EL (cell line): ENCODE measurements at regions not wholly inside any gene's neighbourhood (a gene's known extent, or its start where the extent isn't known, plus 50 kb on each side); places are given as distances from the start of the nearest gene placed in this dataset.

Experiments used
- DNase-seq: peaks from one replicate; pipeline ENCODE4 v3.0.0-alpha.2; 2016

GRCh38 chr16:51450376-51450775 is 299.3 kb upstream of the SALL1 start:
- no peak for DNase-seq

- no peak for DNase-seq
Observed at GRCh38 chr16:51449441-51449840, 298.4 kb upstream of the SALL1 start.

- DNase-seq: no peak
Observed at GRCh38 chr16:51445250-51445649, 294.2 kb upstream of the SALL1 start.

GRCh38 chr16:51443934-51444333 is 292.9 kb upstream of the SALL1 start:
- no peak for DNase-seq

- DNase-seq: no peak
Observed at GRCh38 chr16:51442141-51442870, 291.2 kb upstream of the SALL1 start.

- no peak for DNase-seq
Observed at GRCh38 chr16:51440131-51440889, 289.2 kb upstream of the SALL1 start.

- DNase-seq: no peak
Observed at GRCh38 chr16:51439271-51439670, 288.2 kb upstream of the SALL1 start.

- DNase-seq: no peak
Observed at GRCh38 chr16:51436742-51437141, 285.7 kb upstream of the SALL1 start.

- DNase-seq: no peak
Observed at GRCh38 chr16:51434567-51435198, 283.6 kb upstream of the SALL1 start.

GRCh38 chr16:51433599-51433998 is 282.5 kb upstream of the SALL1 start:
- DNase-seq: no peak

- peak; percentile 93 for DNase-seq
Observed at GRCh38 chr16:51431517-51432241, 280.6 kb upstream of the SALL1 start.

- DNase-seq: no peak
Observed at GRCh38 chr16:51430716-51431369, 279.8 kb upstream of the SALL1 start.

- DNase-seq: no peak
Observed at GRCh38 chr16:51429041-51429440, 278.0 kb upstream of the SALL1 start.

- DNase-seq: no peak
Observed at GRCh38 chr16:51427085-51427484, 276.0 kb upstream of the SALL1 start.

- no peak for DNase-seq
Observed at GRCh38 chr16:51426276-51426675, 275.2 kb upstream of the SALL1 start.

GRCh38 chr16:51420247-51420646 is 269.2 kb upstream of the SALL1 start:
- DNase-seq: no peak

GRCh38 chr16:51419768-51420167 is 268.7 kb upstream of the SALL1 start:
- DNase-seq: no peak

- DNase-seq: no peak
Observed at GRCh38 chr16:51418258-51418657, 267.2 kb upstream of the SALL1 start.

- DNase-seq: no peak
Observed at GRCh38 chr16:51416926-51417325, 265.9 kb upstream of the SALL1 start.

GRCh38 chr16:51410125-51410524 is 259.1 kb upstream of the SALL1 start:
- no peak for DNase-seq

- no peak for DNase-seq
Observed at GRCh38 chr16:51409001-51409675, 258.1 kb upstream of the SALL1 start.

- DNase-seq: peak; percentile 31
Observed at GRCh38 chr16:51408357-51408756, 257.3 kb upstream of the SALL1 start.
